ENCODE measurements at regions not wholly inside any gene's neighbourhood (a gene's known extent, or its start where the extent isn't known, plus 50 kb on each side); places are given as distances from the start of the nearest gene placed in this dataset.

DNA sequence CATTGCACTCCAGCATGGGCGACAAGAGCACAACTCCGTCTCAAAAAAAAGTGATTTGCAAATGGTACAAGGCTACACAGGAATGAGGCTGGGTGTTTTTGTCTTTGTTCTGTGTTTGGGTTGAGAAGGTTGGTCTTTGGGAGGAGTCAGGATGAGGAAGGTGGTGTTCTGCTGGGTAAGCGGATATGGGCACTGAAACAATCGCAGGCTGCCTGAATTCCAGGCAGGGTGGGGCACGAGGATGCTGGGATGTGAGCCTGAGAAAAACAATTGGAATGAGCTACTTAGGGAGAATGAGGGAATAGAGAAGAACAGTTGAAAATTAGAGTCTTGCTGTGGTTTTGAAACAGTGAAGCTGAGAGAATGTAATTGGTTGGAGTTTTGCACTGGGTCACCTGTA is 51.6 kb downstream of the ZBTB38 start (continued):
- TF ChIP-seq TAF1 (IDR thresholded peaks at IDR 0.05; ENCODE audit: low read depth, low read length) (no peak), SP1 (IDR thresholded peaks at IDR 0.05; ENCODE audit: low read depth, low read length) (no peak), CHD1 (IDR thresholded peaks at IDR 0.05; ENCODE audit: low read depth, low read length) (no peak), RXRA (IDR thresholded peaks at IDR 0.05; ENCODE audit: insufficient read depth, low read depth, low read length) (no peak), JUN (IDR thresholded peaks at IDR 0.05; ENCODE audit: low read depth, low read length) (no peak)
- TF ChIP-seq, protein P1, sequence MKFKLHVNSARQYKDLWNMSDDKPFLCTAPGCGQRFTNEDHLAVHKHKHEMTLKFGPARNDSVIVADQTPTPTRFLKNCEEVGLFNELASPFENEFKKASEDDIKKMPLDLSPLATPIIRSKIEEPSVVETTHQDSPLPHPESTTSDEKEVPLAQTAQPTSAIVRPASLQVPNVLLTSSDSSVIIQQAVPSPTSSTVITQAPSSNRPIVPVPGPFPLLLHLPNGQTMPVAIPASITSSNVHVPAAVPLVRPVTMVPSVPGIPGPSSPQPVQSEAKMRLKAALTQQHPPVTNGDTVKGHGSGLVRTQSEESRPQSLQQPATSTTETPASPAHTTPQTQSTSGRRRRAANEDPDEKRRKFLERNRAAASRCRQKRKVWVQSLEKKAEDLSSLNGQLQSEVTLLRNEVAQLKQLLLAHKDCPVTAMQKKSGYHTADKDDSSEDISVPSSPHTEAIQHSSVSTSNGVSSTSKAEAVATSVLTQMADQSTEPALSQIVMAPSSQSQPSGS (IDR thresholded peaks at IDR 0.05; ENCODE audit: low read length), result no peak
